ENCODE measurements at regions not wholly inside any gene's neighbourhood (a gene's known extent, or its start where the extent isn't known, plus 50 kb on each side); places are given as distances from the start of the nearest gene placed in this dataset.

GRCh38 chrX:133475521-133475920 is 60.2 kb upstream of the GPC4 start:
- no peaks in the 10 kb centered on the region for H3K9me3 ChIP-seq (ENCODE audit: low read depth)
- H4K20me1 ChIP-seq (ENCODE audit: low read depth), result no peaks in the 10 kb centered on the region
- Mint-ChIP-seq H3K9me3 (peaks cover 5% of the 10 kb centered on the region), H3K27ac (no peak overlapping the region), H3K4me1 (peaks cover 4% of the 10 kb centered on the region), H3K27me3 (ENCODE audit: insufficient read depth, low read depth) (peaks cover 5% of the 10 kb centered on the region), H3K4me3 (no peak overlapping the region), H3K36me3 (no peaks in the 10 kb centered on the region)
- DNase-seq (ENCODE audit: low spot score), result no peak
- no peak overlapping the region for H3K27ac ChIP-seq
- no peaks in the 10 kb centered on the region for H3F3A ChIP-seq (ENCODE audit: low read depth)
- no peak overlapping the region for H2AFZ ChIP-seq (replicated peaks)
- no peak overlapping the region for H3K4me3 ChIP-seq
- no peaks in the 10 kb centered on the region for H3K36me3 ChIP-seq
- H3K79me2 ChIP-seq (ENCODE audit: low read depth), result no peaks in the 10 kb centered on the region
- H3K4me2 ChIP-seq, result no peak overlapping the region
- no peaks in the 10 kb centered on the region for H3K27me3 ChIP-seq
- no peak overlapping the region for H3K9ac ChIP-seq
- no peak for TF ChIP-seq EZH2phosphoT487 (IDR thresholded peaks at IDR 0.05)
- no peak for TF ChIP-seq EZH2 (IDR thresholded peaks at IDR 0.05)
- TF ChIP-seq CTCF (IDR thresholded peaks at IDR 0.05), result no peak
- H3K4me1 ChIP-seq, result peaks cover 5% of the 10 kb centered on the region

- H3K4me3 ChIP-seq, result no peak overlapping the region
- H3K27me3 Mint-ChIP-seq (ENCODE audit: insufficient read depth, low read depth), result peaks cover 5% of the 10 kb centered on the region
- H3K9me3 Mint-ChIP-seq, result peaks cover 4% of the 10 kb centered on the region
- no peak overlapping the region for H3K27ac ChIP-seq
- no peak overlapping the region for H3K9ac ChIP-seq
- no peak overlapping the region for H3K4me3 Mint-ChIP-seq
- no peak overlapping the region for H3K4me2 ChIP-seq
- H3F3A ChIP-seq (ENCODE audit: low read depth), result no peaks in the 10 kb centered on the region
- no peaks in the 10 kb centered on the region for H3K79me2 ChIP-seq (ENCODE audit: low read depth)
- H4K20me1 ChIP-seq (ENCODE audit: low read depth), result no peaks in the 10 kb centered on the region
- H3K27me3 ChIP-seq, result no peaks in the 10 kb centered on the region
- DNase-seq (ENCODE audit: low spot score), result no peak
- no peaks in the 10 kb centered on the region for H3K9me3 ChIP-seq (ENCODE audit: low read depth)
- H3K4me1 ChIP-seq, result peaks cover 5% of the 10 kb centered on the region
- H3K36me3 Mint-ChIP-seq, result no peaks in the 10 kb centered on the region
- TF ChIP-seq CTCF (IDR thresholded peaks at IDR 0.05), result no peak
- TF ChIP-seq EZH2phosphoT487 (IDR thresholded peaks at IDR 0.05), result no peak
- no peak for TF ChIP-seq EZH2 (IDR thresholded peaks at IDR 0.05)
- H3K4me1 Mint-ChIP-seq, result peaks cover 4% of the 10 kb centered on the region
- H3K36me3 ChIP-seq, result no peaks in the 10 kb centered on the region
- no peak overlapping the region for H3K27ac Mint-ChIP-seq
- H2AFZ ChIP-seq (replicated peaks), result no peak overlapping the region
These were observed 59.3 kb upstream of the GPC4 start for GRCh38 chrX:133474574-133474973.

DNA sequence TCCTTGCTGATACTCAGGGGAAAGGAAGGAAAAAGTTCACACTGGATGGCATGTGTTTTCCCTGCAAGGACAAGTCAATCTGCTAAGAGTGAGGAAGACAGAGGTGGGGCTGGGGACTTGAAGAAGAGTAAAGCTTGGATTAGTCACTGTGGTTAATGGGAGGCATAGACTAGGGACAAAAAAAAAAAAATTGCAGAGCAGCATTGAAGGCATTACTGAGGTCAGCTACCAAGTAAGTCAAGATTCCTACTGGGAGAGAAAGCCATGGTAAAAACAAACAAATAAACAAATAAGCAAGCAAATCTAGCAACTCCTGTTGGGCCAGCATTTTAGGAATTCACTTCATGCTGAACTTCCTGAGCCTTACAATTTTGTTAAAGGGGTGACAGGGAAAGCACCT is 58.2 kb upstream of the GPC4 start:
- Histone ChIP-seq H3K4me2 (no peak overlapping the region), H2AFZ (replicated peaks) (no peak overlapping the region), H3K79me2 (ENCODE audit: low read depth) (no peaks in the 10 kb centered on the region), H3K4me3 (no peak overlapping the region), H3K9ac (no peak overlapping the region), H3K4me1 (peaks cover 5% of the 10 kb centered on the region), H3F3A (ENCODE audit: low read depth) (no peaks in the 10 kb centered on the region), H3K27me3 (no peaks in the 10 kb centered on the region), H3K36me3 (no peaks in the 10 kb centered on the region), H3K9me3 (ENCODE audit: low read depth) (no peaks in the 10 kb centered on the region), H4K20me1 (ENCODE audit: low read depth) (no peaks in the 10 kb centered on the region), H3K27ac (no peak overlapping the region)
- Mint-ChIP-seq H3K27me3 (ENCODE audit: insufficient read depth, low read depth) (peaks cover 5% of the 10 kb centered on the region), H3K9me3 (peaks cover 4% of the 10 kb centered on the region), H3K4me1 (peaks cover 4% of the 10 kb centered on the region), H3K27ac (no peak overlapping the region), H3K4me3 (no peak overlapping the region), H3K36me3 (no peaks in the 10 kb centered on the region)
- TF ChIP-seq EZH2phosphoT487 (IDR thresholded peaks at IDR 0.05), result no peak
- TF ChIP-seq EZH2 (IDR thresholded peaks at IDR 0.05), result no peak
- no peak for TF ChIP-seq CTCF (IDR thresholded peaks at IDR 0.05)
- no peak for DNase-seq (ENCODE audit: low spot score)

All from neural progenitor cell (in vitro differentiated cells).